ENCODE measurements at regions not wholly inside any gene's neighbourhood (a gene's known extent, or its start where the extent isn't known, plus 50 kb on each side); places are given as distances from the start of the nearest gene placed in this dataset.

DNA sequence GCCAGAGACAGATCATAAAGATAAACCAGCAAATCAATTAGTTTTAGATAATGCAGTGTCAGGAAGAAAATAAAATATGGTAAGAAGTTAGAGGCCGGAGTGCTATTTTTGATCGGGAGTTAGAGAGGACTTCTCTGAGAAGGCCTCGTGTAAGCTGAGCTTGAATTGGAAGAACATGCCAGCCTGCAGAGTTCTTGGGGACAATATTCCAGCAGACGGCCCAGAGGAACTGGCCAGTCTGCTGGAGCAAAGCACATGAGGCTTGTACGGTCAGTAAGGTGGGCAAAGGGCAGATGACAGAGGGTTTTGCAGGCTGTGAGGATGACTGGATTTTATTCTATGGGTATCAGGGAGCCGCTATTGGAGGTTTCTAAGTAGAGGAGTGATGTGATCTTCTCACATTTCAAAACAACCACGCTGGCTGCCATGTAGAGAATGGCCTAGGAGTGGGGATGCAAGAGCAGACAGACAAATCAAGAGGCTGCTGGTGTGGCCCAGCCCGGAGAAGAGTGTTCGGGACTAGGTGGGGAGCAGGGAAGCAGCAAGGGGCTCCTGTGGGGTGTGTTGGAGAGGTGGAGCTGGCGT is 84.0 kb downstream of the HES1 start:
- no peak for DNase-seq

DNA sequence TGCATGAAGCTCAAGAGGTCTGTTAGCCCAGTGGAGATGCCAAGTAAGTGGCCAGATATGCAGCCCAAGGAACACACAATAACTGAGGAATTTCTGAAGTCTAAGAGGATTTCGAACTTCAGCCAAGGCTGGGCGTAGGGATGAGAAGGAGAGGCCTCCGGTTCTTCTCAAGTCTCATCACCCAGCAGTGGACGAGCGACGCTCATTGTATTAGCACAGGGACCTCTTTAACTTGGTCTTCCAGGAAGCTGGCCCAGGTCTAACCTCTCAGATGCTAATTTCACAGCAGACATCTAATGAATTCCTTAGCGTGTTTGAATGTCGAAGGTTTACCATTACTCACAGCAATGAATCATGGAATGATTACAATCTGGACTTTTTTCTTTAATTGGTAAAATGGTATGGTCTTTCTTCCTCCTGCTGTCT is 85.0 kb downstream of the HES1 start:
- DNase-seq, result no peak

DNA sequence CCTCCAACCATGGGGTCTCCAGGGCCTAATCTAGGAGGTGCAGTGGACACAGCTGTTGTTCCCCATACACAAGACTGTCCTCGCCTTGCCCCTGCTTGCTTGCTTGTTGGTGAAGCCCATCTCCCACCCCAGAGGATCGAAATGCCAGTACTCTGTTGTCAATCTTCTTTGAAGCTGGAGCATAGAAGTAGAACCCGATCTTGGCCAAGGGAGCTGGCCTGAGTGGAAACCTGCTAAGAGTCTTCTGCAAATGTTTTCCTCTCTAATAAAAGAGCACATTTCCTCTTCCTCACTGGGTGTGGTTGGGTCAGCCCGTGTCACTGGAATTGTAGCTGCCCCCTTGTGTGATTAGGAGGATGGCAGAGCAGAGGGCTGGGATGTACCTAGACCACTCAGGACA is 85.4 kb downstream of the HES1 start:
- DNase-seq, result no peak

DNA sequence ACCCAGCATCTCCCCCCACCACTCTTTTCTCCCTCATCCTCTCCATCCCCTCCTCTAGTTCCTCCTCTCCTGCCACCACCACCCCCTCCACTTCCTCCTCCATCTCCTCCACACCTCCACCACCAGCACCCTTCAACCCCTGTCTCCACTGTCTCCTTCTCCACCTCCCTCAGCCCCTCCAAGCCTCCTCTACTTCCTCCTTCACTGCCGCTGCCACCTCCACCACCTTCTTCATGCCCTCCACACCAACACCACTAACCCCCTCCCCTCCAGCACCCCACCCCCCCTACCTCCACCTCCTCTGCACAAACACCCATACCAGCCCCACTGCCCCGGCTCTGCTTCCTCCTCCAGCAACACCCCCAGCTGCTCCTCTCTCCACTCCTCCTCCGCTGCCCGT is 88.0 kb downstream of the HES1 start:
- DNase-seq, result no peak

DNA sequence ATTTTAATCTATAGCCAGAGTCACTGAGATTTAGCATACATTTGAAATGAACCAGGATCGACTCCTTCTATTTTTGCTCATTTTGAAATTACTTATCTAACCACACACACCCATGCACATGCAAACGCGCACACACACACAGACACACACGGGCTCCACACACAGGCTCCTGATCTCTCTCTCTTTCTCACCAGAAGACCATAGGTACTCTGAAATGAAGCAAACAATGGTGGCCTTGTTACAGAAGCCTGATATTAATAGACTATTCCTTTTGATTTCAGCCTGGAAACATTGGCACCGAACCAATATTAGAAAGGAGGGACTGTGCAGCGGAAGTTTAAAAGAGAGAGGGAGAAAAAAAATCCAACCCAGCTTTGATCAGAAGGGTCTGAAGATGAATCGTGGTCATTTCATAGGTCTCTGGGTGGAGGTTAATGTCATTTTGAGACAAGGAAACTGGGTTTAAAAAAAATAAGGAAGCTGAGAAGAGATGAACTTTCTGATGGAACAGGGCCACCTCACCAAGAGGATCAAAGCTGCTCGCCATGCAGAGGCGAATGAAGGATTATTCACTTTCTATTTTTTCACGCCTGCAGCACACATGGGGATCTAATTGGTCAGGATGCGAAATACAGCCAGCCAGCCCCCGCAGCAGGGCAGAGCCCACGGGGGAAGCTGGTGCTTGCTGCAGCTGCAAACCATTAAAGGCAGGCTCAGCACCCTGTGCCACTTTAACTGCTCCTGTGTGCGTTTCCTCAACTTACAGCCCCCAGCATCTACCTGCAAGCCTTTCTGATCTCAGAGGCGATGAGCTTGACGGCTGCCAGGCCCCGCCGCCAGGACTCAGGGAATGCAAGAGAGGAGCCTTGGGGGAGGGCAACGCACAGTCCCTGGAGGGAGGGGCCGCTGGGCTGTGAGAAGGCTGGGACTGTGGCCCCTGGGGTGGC is 88.8 kb downstream of the HES1 start:
- DNase-seq, result no peak

DNA sequence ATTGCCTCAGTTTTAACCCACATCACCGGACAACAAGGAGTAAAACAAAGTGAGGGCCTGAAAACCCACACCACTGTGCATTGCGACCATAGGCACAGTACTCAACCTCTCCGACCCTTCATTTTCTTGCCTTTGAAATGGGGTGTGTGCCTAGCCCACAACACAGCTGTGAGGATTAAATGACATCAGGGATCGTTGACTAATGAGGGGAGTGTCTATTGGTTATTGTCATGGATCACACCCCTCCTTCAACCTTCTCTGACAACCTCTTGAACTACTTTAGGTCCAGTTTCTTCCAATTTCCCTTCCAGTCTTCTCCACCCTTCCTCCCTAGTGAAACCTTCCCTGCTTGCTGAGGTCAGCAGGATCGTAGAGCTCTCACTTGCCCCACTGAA is 89.5 kb downstream of the HES1 start:
- no peak for DNase-seq

DNA sequence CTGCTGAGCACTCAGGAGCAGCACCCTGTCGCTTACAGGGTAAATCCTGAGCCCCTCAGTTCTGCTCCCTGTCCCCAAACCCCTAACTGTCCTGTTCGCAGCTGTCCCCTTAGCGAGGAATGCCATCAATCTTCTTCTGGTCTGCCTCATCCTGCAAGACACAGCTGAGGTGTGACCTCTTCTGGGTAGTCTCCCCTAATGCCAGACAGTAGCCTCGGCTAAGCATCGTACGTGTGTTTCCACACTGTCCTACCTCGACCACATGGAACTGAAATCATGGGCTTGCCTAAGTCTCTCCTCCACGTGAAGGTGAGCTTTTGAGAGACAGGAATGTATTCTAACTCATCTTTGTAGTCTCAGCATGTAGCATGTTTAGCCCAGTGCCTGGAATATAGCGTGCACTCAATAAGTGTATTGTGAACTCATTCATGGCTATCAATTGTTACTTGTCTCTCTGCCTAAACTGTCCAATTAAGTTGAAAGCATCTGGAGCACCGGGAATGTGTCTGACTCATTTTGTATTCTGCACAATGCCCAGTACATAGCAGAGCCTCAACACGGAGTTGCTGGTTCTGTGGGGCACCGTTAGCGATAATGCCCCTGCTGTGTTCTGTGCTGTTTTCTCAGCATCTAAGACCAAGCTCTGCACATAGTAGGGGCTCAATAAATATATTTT is 90.2 kb downstream of the HES1 start:
- DNase-seq, result no peak

DNA sequence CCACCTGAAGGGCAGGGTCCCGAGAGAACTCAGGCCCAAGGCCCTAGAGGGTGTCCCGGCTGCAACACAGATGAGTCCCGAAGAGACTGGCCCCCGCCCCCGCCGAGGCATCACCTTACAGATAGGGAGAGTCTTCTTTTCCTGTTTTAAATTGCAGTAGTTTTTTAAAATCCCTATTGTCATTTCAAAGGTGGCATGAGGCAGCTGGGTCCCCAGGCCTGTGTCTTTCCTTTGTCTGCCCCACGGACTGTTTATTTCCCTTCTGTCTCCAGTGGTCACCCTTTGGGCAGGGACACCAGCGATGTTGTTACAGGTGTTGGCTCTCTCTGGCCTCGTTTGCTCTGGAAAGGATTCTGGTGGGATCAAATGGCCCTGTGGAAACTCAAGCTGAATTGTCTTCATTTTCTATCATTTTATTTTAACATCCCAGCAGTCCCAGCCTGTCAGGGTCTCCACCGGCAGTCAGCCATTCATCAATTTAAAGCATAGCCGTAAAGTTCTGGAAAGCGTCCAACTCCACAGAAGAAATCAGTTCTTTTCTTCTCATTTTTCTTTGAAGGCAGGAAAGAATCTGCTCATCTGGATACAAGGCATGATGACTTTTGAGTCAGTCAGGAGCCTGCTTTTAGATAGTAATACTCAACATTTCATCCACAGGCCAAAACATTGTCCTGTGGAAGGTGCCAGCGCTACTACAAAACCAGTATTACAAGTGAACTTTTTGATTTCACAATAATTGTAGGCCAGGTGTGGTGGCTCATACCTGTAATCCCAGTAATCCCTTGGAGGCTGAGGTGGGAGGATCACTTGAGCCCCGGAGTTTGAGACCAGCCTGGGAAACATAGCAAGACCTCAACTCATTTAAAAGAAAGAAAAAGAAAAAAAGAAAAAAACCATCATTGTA is 96.2 kb downstream of the HES1 start:
- DNase-seq, result no peak

DNA sequence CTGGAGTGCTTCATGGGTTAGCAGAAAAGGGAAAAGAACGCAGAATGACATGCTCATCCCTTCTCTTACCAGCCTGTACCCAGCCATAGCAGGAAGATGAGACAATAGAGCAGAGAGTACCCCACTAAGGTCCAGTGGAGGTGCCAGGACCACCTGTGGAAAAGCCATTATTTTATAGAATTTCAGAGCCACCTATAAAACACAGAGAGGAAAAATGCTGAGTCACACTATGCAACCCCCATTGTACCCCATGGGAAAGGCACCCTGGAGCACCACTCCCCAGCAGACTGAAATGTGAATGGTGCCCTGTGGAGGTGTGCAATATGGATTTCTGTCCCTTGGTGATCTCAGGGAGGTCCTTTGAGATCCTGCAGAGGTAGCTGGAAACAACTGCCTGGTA is 97.2 kb downstream of the HES1 start:
- no peak for DNase-seq

DNA sequence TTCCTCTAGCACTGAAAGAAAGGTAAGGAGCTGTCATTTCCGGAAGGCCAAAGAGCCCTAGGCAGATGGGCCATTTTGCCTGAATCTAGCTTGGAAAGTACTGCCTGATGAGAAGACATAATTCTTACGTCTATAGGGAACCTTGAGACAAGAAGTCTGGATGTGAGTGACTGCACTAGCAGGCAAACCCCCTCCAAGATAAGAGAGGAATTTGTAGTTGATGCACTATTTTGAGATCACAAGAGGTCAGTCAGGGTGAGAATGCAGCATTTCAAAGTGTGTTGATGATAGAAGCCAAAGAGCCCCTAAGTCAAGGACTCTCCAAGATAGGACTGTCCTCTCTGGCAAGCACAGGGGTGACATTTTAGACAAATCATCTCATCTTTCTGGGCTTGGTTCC is 99.2 kb downstream of the HES1 start:
- DNase-seq, result no peak

DNA sequence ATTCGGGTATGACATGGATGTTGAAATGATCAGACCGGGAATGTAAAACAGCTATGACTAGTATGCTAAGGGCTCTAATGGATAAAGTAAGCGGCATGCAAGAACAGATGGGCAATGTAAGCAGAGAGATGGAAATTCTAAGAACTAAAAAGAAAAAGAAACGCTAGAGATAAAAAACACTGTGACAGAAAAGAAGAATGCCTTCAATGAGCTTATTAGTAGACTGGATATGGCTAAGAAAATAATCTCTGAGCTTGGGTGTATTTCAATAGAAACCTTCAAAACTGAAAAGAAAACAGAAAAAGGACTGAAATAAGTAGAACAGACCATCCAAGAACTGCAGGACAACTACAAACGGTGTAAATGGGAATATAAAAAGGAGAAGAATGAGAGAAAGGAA is 101.2 kb downstream of the HES1 start:
- DNase-seq, result no peak

DNA sequence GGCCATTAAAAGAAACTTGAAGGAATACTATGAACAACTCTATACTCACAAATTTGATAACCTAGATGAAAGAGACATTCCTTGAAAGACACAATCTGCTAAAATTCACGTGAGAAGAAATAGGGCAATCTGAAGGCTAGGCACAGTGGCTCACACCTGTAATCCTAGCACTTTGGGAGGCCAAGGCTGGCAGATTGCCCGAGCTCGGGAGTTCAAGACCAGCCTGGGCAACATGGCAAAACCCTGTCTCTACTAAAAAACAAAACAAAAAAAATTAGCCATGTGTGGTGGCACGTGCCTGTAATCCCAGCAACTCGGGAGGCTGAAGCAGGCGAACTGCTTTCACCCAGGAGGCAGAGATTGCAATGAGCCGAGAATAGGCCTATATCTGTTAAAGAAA is 104.8 kb downstream of the HES1 start:
- DNase-seq, result no peak

DNA sequence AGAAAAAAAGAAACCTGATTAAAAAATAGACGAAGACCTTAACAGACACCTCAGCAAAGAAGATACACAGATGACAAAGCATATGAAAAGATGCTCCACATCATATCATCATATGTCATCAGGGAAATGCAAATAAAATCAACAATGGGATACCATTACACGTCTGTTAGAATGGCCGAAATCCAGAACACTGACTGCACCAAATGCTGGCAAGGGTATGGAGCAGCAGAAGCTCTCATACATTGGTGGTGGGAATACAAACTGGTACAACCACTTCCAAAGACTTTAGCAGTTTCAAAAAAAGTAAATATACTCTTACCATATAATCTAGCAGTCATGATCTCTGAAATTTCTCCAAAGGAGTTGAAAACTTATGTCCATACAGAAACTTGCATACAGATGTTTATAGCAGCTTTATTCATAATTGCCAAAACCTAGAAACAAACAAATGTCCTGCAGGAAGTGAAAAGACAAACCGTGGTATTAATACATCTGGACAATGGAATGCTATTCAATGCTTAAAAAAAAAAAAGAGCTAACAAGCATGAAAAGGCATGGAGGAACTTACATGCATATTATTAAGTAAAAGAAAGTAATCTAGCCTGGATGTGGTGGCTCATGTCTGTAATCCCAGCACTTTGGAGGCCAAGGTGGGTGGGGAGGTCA is 107.4 kb downstream of the HES1 start:
- no peak for DNase-seq

DNA sequence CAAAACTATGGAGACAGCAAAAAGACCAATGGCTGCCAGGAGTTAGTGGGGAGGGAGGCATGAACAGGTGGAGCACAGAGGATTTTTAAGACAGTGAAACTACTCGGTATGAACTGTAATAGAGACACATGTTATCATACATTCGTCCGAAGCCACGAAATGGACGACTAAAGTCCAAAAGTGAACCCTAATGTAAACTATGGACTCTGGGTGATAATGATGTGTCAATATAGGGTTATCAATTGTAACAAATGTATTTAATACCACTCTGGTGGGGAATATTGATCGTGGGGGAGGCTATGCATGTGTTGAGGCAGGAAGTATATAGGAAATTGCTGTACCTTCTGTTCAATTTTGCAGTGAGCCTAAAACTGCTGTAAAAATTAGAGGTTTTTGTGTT is 107.0 kb downstream of the CPN2 start:
- DNase-seq, result no peak

DNA sequence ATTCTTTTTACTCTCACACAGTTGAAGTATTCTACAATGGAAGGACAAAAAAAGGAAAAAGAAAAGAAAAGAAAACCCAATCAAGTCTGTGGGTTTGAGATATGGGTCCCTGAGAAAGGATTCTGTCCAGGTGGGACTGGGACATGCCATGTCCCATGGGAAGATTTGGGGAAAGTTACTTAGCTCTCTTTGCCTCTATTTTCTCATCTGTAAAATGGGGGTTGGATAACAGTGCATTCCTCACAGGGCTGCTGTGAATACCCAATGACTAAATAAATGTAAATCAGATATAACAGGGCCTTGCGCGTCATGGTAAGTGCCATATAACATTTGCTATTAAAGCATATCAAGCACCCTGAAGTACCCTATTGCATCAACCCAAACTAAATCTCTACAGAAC is 105.7 kb downstream of the CPN2 start:
- no peak for DNase-seq

DNA sequence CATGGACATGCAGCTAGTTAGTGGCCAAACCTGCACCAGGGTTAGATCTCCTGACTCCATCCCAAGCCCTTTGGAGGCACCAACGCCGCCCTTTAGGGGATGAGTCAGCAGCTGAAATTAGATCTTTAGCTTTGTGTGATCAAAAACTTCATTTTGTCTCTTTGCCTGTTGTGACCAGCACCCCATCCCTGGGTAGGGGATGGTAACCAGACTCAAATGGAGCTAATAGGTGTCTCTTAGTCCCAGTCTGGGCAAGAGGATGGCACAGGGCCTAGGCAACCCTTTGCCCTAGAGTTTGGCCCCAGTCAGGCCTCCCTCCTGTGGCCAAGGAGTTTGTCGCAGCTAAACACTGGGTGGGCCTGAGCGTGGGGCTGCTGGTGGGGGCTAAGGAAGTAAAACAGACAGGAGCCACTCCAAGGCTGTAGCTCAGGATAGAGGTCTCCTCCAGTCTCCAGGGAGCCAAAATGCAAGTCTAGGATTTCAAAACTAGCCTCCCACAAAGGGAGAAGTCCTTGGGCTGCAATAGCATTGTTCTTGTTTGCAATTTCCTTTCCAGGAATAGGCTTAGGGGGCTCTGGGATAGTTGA is 105.1 kb downstream of the CPN2 start:
- DNase-seq, result no peak

DNA sequence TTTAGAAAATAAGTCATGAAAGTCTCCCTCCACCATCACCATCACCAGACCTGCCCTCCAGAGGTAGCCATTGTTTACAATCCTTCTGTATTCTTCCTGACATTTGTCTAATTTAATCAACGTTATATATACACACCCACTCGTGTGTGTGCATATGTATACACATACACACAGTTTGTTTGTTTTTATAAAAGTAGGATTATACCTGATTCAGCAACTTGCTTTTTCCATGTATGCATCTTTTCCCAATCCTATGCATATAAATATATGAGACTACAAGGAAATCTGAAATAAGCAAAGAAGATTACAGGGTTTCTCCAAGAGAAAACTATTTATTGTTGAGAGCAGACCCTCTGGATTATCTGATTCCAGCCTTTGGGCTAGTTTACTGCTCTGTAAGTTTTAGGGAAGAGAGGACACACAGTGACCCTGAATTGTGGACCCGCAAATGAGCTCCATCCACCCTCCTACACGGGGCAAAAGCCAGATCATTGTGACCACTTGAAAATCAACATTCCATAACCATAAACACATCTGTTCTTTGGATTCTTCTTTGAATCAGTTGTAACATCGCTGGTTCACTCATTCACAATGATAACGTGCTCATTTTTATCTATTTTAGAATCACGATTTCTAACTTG is 104.3 kb downstream of the CPN2 start:
- DNase-seq, result no peak

DNA sequence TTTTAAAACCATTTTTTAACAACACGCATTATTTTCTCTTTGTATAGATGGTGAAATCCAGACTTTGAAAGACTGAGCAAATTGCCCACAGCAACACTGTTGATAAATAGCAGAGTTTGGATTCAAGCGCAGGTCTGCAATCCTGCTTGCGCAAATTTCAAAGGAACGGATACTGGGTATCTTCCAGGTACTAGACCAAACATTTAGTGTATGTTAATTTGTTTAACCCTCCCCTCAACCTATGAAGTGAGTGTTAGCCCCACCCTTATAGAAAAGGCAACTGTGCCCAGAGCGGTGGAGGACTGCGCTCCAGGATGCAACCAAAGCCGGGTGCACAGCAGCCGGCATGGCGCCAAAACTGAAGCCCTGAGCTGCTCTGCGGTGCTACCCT is 103.8 kb downstream of the CPN2 start:
- no peak for DNase-seq

DNA sequence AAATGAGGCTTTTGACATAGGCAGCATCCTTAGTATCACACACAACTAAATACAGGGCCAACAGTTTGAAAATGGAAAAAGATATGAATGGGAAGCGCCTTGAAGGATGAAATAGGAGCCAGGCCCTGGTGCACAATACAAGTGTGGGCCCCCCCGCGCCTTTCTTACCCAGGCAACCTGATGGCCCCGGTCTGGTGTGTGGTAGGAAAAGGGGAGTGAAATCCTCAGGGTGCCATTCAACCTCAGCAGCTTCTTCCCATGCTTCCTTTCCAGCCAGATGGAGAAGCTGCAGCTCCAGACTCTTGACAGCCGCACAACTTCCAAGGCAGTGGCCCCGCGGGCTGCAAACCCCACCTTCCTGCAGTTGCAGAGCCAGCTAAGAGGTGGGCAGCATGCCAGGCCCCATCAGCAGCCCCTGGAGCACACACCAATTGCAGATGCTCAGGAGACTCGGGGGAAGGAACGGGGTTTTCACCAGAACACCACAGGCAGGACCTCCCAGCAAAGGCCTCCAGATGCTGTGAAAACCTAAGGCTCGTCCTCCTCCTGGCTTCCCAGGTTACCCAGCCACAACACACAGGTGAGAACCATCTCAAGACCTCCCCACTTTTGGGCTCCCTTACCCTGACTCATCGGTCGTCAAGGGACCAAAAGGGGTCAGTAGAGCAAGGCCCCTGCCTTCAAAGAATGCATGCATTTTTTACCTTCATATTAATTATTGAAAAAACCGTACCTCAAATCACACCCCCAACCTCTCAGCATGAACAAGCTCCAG is 101.6 kb downstream of the CPN2 start:
- peak; percentile 54 for DNase-seq

DNA sequence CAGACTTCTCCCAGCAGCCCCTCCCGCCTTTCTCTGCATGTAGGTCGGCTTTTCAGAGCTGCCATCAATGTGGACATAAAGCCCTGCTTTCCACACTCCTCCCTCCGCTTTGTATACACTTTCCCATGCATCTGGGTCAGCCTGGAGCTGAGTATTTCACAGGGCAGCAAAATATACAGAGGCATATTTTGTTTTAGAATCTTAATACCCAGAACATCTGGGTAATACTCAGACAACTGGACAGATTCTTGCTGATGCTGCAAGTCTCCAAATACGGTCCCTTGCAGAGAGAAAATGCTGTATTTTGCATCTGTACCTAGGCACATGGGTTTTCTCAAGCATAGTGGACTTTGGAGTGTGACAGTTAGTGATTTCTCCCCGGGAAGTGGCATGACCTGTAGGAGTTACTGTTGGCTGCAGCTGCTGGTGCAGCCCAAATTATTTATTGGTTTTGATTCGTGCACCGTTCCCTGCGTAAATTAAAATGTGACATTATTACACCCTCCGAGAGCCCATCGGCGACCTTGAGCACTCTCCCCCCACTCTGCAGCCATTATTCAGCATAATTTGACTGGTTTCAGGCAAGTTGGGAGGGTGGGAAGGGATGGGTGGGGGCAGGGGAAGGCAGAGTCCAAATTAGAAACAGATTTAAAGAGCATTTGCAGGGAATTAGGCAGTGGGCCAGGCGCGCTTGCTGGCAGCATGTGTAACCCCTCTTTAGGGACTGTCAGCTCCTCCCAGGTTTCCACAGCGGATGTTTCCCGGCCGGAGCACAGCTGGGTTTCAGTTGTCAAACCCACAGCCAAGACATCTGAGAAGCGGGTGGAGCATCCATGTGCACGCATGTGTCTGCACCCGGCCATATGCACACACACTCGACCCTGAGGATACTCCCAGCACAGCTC is 100.8 kb downstream of the CPN2 start:
- DNase-seq, result peak; percentile 77

Data from NCI-H2227 treated with DMSO at 0.1 percent for 48 hours (cell line).